OCI-LY7 (cell line): ENCODE measurements at regions not wholly inside any gene's neighbourhood (a gene's known extent, or its start where the extent isn't known, plus 50 kb on each side); places are given as distances from the start of the nearest gene placed in this dataset.
"Not testable (repeated sequence)": the region's sequence is repeated elsewhere in the genome, so short reads cannot be mapped to it uniquely, and the experiment has no call there.

ENCODE experiments used
- BruUV-seq: library from RNA; stranded (reverse); fragments of 400-500 nt; replicated peaks from 2 replicates; lab custom pipeline; 2021; lab: Mats Ljungman, UMichigan
- CTCF ChIA-PET: fragments of 300-600 bp; sonication (Branson Sonifier 250); formaldehyde crosslinking; loops from one replicate; lab custom pipeline; 2022; ENCODE audit warnings: antibody characterized with exemption; ENCODE audit not compliant: unreplicated experiment; lab: Charles Lee
- POLR2A ChIA-PET: fragments of 300-600 bp; sonication (Branson Sonifier 250); formaldehyde crosslinking; loops from one replicate; lab custom pipeline; 2022; ENCODE audit warnings: antibody characterized with exemption; lab: Charles Lee
- DNase-seq: peaks from one replicate; pipeline ENCODE4 v3.0.0-alpha.2; 2015; ENCODE audit warnings: low spot score
- H2AFZ ChIP-seq: fragments of 200-600 bp; sonication (generic), shearing (Covaris generic); 2 replicates; pipeline ENCODE4 v1.6.1; 2014; ENCODE audit warnings: mild to moderate bottlenecking, antibody characterized with exemption, low read length, moderate library complexity
- H3K27ac ChIP-seq: fragments of 200-600 bp; sonication (generic); 2 replicates; pipeline ENCODE4 v1.5.1; 2014; ENCODE audit warnings: mixed run types, low read depth, mild to moderate bottlenecking, moderate library complexity, low read length, inconsistent platforms; ENCODE audit not compliant: poor library complexity, severe bottlenecking
- H3K36me3 ChIP-seq: fragments of 200-600 bp; sonication (generic); 2 replicates; pipeline ENCODE4 v1.6.1; 2014; ENCODE audit warnings: mild to moderate bottlenecking, antibody characterized with exemption, low read length, moderate library complexity, mixed read lengths; ENCODE audit not compliant: insufficient read depth
- H3K4me1 ChIP-seq: fragments of 200-600 bp; sonication (generic); 2 replicates; pipeline ENCODE4 v1.5.1; 2014; ENCODE audit warnings: mild to moderate bottlenecking, low read length; ENCODE audit not compliant: insufficient read depth, poor library complexity, severe bottlenecking
- H3K4me2 ChIP-seq: fragments of 200-600 bp; sonication (generic); 2 replicates; pipeline ENCODE4 v1.6.1; 2014; ENCODE audit warnings: mild to moderate bottlenecking, low read length
- H3K4me3 ChIP-seq: fragments of 200-600 bp; sonication (generic); 2 replicates; pipeline ENCODE4 v1.5.1; 2014; ENCODE audit warnings: mild to moderate bottlenecking, low read depth, low read length; ENCODE audit not compliant: poor library complexity, severe bottlenecking
- H3K79me2 ChIP-seq: fragments of 200-600 bp; sonication (generic); 2 replicates; pipeline ENCODE4 v1.6.1; 2016; ENCODE audit warnings: low read depth, mild to moderate bottlenecking, low read length, moderate library complexity, mixed read lengths; ENCODE audit not compliant: insufficient read depth
- H3K9me2 ChIP-seq: fragments of 200-600 bp; sonication (generic); 2 replicates; pipeline ENCODE4 v1.6.1; 2016; ENCODE audit warnings: mild to moderate bottlenecking, low read length, mixed read lengths; ENCODE audit not compliant: insufficient read depth
- H3K9me3 ChIP-seq: fragments of 200-600 bp; sonication (generic); 2 replicates; pipeline ENCODE4 v1.6.1; 2014; ENCODE audit warnings: mild to moderate bottlenecking, mixed run types, low read length, mixed read lengths
- H4K20me1 ChIP-seq: fragments of 200-600 bp; sonication (generic); 2 replicates; pipeline ENCODE4 v1.6.1; 2014; ENCODE audit warnings: mild to moderate bottlenecking, antibody characterized with exemption, low read length, moderate library complexity, mixed read lengths; ENCODE audit not compliant: insufficient read depth
- EZH2phosphoT487 ChIP-seq: fragments of 200-600 bp; sonication (generic); IDR thresholded peaks from 2 replicates; pipeline ENCODE4 v1.6.1; 2018; ENCODE audit warnings: low read depth, borderline replicate concordance, mild to moderate bottlenecking, mixed run types, antibody characterized with exemption, low read length, moderate library complexity, mixed read lengths
- intact Hi-C: fragments of 100-400 bp; cut with micrococcal nuclease; formaldehyde crosslinking; loops from one replicate; pipeline ENCODE4 v1.10.0; 2022; ENCODE audit not compliant: unreplicated experiment
- TF ChIP-seq, protein P1 (sequence below): fragments of 200-600 bp; sonication (generic); conservative IDR thresholded peaks from 2 replicates; pipeline ENCODE4 v1.5.1; 2014; ENCODE audit warnings: mild to moderate bottlenecking, antibody characterized with exemption, low read length, moderate library complexity, mixed read lengths

DNA sequence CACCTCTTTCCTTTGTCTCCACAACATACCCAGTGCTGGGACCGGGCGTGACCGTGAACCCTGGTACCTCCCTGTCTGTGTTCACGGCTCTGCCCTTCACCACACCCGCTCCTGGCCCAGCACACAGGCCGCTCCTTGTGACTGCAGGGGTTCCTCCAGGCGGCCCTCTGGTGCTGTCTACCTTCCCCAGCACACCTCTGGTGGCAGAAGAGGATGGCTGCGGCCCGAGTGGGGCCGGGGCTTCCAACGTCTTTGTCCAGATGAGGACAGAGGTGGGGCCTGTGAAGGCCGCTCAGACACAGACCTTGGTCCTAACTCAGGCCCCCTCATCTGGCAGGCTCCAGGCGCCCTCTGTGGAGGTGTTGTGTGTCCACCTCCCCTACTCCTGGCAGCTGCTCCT lies 55.4 kb upstream of the SGMS1 start:
- BruUV-seq, result no TSS peak
- no peak for TF ChIP-seq EZH2phosphoT487
- TF ChIP-seq, protein P1, sequence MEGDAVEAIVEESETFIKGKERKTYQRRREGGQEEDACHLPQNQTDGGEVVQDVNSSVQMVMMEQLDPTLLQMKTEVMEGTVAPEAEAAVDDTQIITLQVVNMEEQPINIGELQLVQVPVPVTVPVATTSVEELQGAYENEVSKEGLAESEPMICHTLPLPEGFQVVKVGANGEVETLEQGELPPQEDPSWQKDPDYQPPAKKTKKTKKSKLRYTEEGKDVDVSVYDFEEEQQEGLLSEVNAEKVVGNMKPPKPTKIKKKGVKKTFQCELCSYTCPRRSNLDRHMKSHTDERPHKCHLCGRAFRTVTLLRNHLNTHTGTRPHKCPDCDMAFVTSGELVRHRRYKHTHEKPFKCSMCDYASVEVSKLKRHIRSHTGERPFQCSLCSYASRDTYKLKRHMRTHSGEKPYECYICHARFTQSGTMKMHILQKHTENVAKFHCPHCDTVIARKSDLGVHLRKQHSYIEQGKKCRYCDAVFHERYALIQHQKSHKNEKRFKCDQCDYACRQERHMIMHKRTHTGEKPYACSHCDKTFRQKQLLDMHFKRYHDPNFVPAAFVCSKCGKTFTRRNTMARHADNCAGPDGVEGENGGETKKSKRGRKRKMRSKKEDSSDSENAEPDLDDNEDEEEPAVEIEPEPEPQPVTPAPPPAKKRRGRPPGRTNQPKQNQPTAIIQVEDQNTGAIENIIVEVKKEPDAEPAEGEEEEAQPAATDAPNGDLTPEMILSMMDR, result no peak
- H3K4me2 ChIP-seq, result no peak overlapping the region

DNA sequence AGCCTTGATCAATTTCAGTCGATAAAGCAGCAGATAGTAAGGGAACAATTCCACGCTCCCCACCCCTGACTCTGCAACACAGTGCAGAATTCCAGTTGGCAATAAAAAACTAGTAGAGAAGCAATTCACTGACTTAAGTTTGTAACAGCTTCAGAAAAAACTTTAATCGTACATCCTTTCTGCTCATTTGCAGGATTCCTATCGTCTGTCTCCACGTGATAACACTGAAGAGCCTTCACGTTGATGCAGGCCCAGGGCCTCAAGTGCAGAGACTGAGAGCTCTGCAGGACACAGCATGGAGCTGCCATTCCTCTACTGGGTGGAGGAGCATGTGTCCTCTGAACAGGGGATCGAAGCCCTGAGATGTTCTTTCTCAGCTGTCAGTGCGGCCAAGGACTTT lies 51.8 kb upstream of the SGMS1 start:
- DNase-seq, H4K20me1 ChIP-seq, BruUV-seq, CTCF ChIA-PET, H3K9me2 ChIP-seq, H3K36me3 ChIP-seq, POLR2A ChIA-PET, intact Hi-C loops, H3K27ac ChIP-seq, H2AFZ ChIP-seq, H3K4me3 ChIP-seq, H3K4me2 ChIP-seq, H3K9me3 ChIP-seq, H3K79me2 ChIP-seq: not testable (repeated sequence)
- peaks cover 16% of the 10 kb centered on the region for H3K4me1 ChIP-seq

More for the DNA sequence above, 55.4 kb upstream of the SGMS1 start:
- Histone ChIP-seq H3K27ac (no peak overlapping the region), H3K9me3 (no peaks in the 10 kb centered on the region), H3K4me3 (no peak overlapping the region), H3K4me1 (no peaks in the 10 kb centered on the region), H2AFZ (no peak overlapping the region), H4K20me1 (no peaks in the 10 kb centered on the region), H3K79me2 (no peaks in the 10 kb centered on the region), H3K9me2 (no peaks in the 10 kb centered on the region), H3K36me3 (no peaks in the 10 kb centered on the region)
- DNase-seq, result no peak
- POLR2A ChIA-PET, result no interaction called here
- intact Hi-C loops, result no loop called here
- CTCF ChIA-PET, result no interaction called here

DNA sequence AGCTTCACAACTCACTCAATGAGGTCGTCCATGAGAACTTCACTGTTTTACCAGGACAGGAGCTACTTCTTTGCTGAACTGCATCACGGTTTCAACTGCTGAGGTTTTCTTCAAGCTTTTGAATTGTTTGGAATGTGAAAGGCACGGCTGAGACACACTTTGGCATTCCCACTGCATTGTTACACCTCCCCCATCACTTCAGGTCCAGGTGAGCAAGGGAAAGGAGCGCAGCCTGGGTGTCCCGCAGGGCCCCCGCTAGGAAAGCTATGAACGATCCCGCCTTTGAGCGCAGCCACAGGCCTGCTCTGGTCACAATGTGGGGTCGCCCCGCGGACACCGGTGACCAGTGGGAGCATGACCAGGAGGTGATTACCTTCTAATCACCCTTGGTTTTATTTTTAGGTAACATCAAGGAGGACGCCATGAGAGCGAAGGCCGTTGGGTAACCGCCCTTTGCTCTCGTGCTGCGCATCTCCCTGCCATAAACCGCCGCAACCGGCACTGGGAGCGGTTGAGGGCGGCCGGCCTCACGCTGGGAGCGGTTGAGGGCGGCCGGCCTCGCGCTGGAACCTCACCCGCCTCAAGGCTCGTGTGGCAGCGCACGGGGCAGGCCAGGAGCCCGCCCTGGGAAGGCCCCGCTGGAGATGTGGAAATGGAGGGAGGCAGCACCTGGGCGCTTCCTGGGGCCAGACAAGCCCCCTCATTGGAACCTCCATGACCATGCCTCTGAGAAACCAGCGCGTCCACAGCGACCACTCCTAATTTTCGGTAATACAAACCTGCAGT lies 50.9 kb upstream of the SGMS1 start:
- intact Hi-C loops, result no loop called here
- POLR2A ChIA-PET, result no interaction called here

More for the DNA sequence above, 50.9 kb upstream of the SGMS1 start:
- Histone ChIP-seq H3K4me1 (peaks cover 16% of the 10 kb centered on the region), H2AFZ (no peak overlapping the region), H3K79me2 (no peaks in the 10 kb centered on the region), H3K36me3 (no peaks in the 10 kb centered on the region), H3K27ac (no peak overlapping the region), H3K4me2 (no peak overlapping the region), H3K4me3 (no peak overlapping the region), H4K20me1 (no peaks in the 10 kb centered on the region), H3K9me2 (no peaks in the 10 kb centered on the region), H3K9me3 (no peaks in the 10 kb centered on the region)
- CTCF ChIA-PET, result interaction anchor here (0.5 kb wide), 1 partner anchor 21 kb away, joined by 3 read pairs; no protein-coding TSS in a partner anchor
- TF ChIP-seq, protein P1, result no peak
- no peak for TF ChIP-seq EZH2phosphoT487
- no TSS peak for BruUV-seq
- DNase-seq, result no peak
